CD4-positive, alpha-beta T cell treated with Interferon gamma for 1 hour (primary cell): ENCODE measurements at regions not wholly inside any gene's neighbourhood (a gene's known extent, or its start where the extent isn't known, plus 50 kb on each side); places are given as distances from the start of the nearest gene placed in this dataset.

ENCODE experiments used
- DNase-seq: peaks from one replicate; pipeline ENCODE4 v3.0.0-alpha.2; 2020

GRCh38 chr6:108734271-108734922, 113.8 kb upstream of the ARMC2 start:
- no peak for DNase-seq

- no peak for DNase-seq
Measured at GRCh38 chr6:108735310-108736001, 112.8 kb upstream of the ARMC2 start.

- no peak for DNase-seq
Measured at GRCh38 chr6:108736002-108736361, 112.2 kb upstream of the ARMC2 start.

- peak; percentile 6 for DNase-seq
Measured at GRCh38 chr6:108736832-108737231, 111.4 kb upstream of the ARMC2 start.

- peak; percentile 6 for DNase-seq
Measured at GRCh38 chr6:108737594-108738546, 110.4 kb upstream of the ARMC2 start.

GRCh38 chr6:108738684-108739416, 109.4 kb upstream of the ARMC2 start:
- DNase-seq, result no peak

GRCh38 chr6:108739496-108740330, 108.5 kb upstream of the ARMC2 start:
- DNase-seq, result no peak

- no peak for DNase-seq
Measured at GRCh38 chr6:108741331-108741989, 106.8 kb upstream of the ARMC2 start.

- DNase-seq, result peak; percentile 28
Measured at GRCh38 chr6:108742041-108742440, 106.2 kb upstream of the ARMC2 start.

GRCh38 chr6:108744244-108744972, 103.8 kb upstream of the ARMC2 start:
- no peak for DNase-seq

GRCh38 chr6:108744996-108745395, 103.2 kb upstream of the ARMC2 start:
- DNase-seq, result no peak

- no peak for DNase-seq
Measured at GRCh38 chr6:108745664-108746336, 102.4 kb upstream of the ARMC2 start.

- DNase-seq, result no peak
Measured at GRCh38 chr6:108746366-108746765, 101.9 kb upstream of the ARMC2 start.

- DNase-seq, result no peak
Measured at GRCh38 chr6:108746836-108747575, 101.2 kb upstream of the ARMC2 start.

GRCh38 chr6:108748055-108748454, 100.2 kb upstream of the ARMC2 start:
- no peak for DNase-seq

GRCh38 chr6:108748959-108749358, 99.3 kb upstream of the ARMC2 start:
- no peak for DNase-seq

GRCh38 chr6:108750801-108751200, 97.4 kb upstream of the ARMC2 start:
- no peak for DNase-seq

GRCh38 chr6:108751282-108751681, 96.9 kb upstream of the ARMC2 start:
- no peak for DNase-seq
